Transverse colon (tissue), 4 donors: ENCODE measurements at regions not wholly inside any gene's neighbourhood (a gene's known extent, or its start where the extent isn't known, plus 50 kb on each side); places are given as distances from the start of the nearest gene placed in this dataset.

Source experiments
- DNase-seq: peaks from one replicate; pipeline ENCODE4 v3.0.0-alpha.2; 2019
- H3K27ac ChIP-seq, 4 donors: fragments of 200-600 bp; sonication (generic); 2 replicates each; pipeline ENCODE4 v1.5.1; 2016 to 2018; ENCODE audit warnings: inconsistent platforms in 4 of 4
- H3K27me3 ChIP-seq: fragments of 200-600 bp; sonication (generic); 2 replicates; pipeline ENCODE4 v1.5.1; 2017; ENCODE audit warnings: inconsistent platforms
- H3K36me3 ChIP-seq, 4 donors: fragments of 200-600 bp; sonication (generic); 2 replicates each; pipeline ENCODE4 v1.5.1; 2017 to 2019; ENCODE audit warnings: inconsistent platforms in 4 of 4
- H3K4me1 ChIP-seq, 4 donors: fragments of 200-600 bp; sonication (generic); 2 replicates each; pipeline ENCODE4 v1.5.1; 2017 to 2020; ENCODE audit warnings: inconsistent platforms in 4 of 4
- H3K4me3 ChIP-seq, 4 donors: fragments of 200-600 bp; sonication (generic); 1 replicate in 1 of 4; 2 replicates in 3 of 4; pipeline versions ENCODE4 v1.5.1 to v1.6.1; 2017 to 2019; ENCODE audit warnings: inconsistent platforms in 4 of 4
- H3K9me3 ChIP-seq, 2 donors: fragments of 200-600 bp; sonication (generic); 2 replicates each; pipeline ENCODE4 v1.5.1; 2017 to 2019; ENCODE audit warnings: inconsistent platforms in 2 of 2
- CTCF ChIP-seq, 5 experiments: fragments of 200-600 bp in 3 of 5; fragments of 450-650 bp in 2 of 5; sonication (generic) in 3 of 5; IDR thresholded peaks; 1 replicate in 2 of 5; 2 replicates in 3 of 5; pipeline ENCODE4 v1.5.1; 2016 to 2017; ENCODE audit warnings: antibody characterized with exemption in 5 of 5, inconsistent platforms in 3 of 5, mild to moderate bottlenecking in 2 of 5, moderate library complexity in 1 of 5
- EP300 ChIP-seq: sonication (generic); formaldehyde crosslinking; IDR thresholded peaks from one replicate; pipeline ENCODE4 v1.6.1; 2017; ENCODE audit warnings: antibody characterized with exemption, low read depth
- POLR2A ChIP-seq: fragments of 450-650 bp; IDR thresholded peaks from one replicate; pipeline ENCODE4 v1.6.1; 2016; ENCODE audit warnings: antibody characterized with exemption, mild to moderate bottlenecking, moderate library complexity
- POLR2AphosphoS5 ChIP-seq, 3 donors: sonication (generic); formaldehyde crosslinking; IDR thresholded peaks; one replicate each; pipeline ENCODE4 v1.6.1; 2016; ENCODE audit warnings: antibody characterized with exemption in 3 of 3
- WGBS, 2 donors: methylation state at CpG; one replicate each; pipeline ENCODE4 v1.1.5; 2018; ENCODE audit warnings: low coverage in 1 of 2; 5-methylcytosine and 5-hydroxymethylcytosine counted together
- in situ Hi-C, 4 donors: fragments of 200-750 bp; cut with MboI; loops; one replicate each; pipeline versions ENCODE4 v1.15.0 to v1.15.1; 2017; ENCODE audit warnings: low sequenced_read_pairs in 3 of 4, low pct_ligation_motif_present in 1 of 4, low pct_unique_long_range_greater_than_20kb in 1 of 4
- intact Hi-C: fragments of 100-400 bp; cut with DNase I; formaldehyde crosslinking; loops from one replicate; pipeline ENCODE4 v1.15.1; 2023; ENCODE audit warnings: low total_unique reads

- no peak for DNase-seq
- in situ Hi-C loops (no loop called here), intact Hi-C loops (no loop called here)
- no peaks in the 10 kb centered on the region for H3K36me3 ChIP-seq
- H3K9me3 ChIP-seq: no peaks in the 10 kb centered on the region
- H3K27me3 ChIP-seq: no peaks in the 10 kb centered on the region
- TF ChIP-seq CTCF (IDR thresholded peaks at IDR 0.05) (no peak), EP300 (no peak), POLR2A (no peak), POLR2AphosphoS5 (IDR thresholded peaks at IDR 0.05) (no peak)
- H3K4me1 ChIP-seq: no peaks in the 10 kb centered on the region
- H3K4me3 ChIP-seq: no peak overlapping the region
- 84 to 100% methylated on average over 2 to 3 of the region's 3 CpGs for WGBS, 2 donors
- H3K27ac ChIP-seq: no peak overlapping the region
These were observed 1061.4 kb downstream of the OTOL1 start for GRCh38 chr3:162558016-162558415.

GRCh38 chr3:162568706-162569105 is 1072.1 kb downstream of the OTOL1 start:
- DNase-seq: no peak
- in situ Hi-C loops: no loop called here
- Histone ChIP-seq H3K4me1 (peaks cover 0 to 7% (median 4%) of the 10 kb centered on the region in 4 donors), H3K4me3 (no peak overlapping the region), H3K27me3 (no peaks in the 10 kb centered on the region), H3K9me3 (no peaks in the 10 kb centered on the region), H3K36me3 (no peaks in the 10 kb centered on the region), H3K27ac (no peak overlapping the region)
- WGBS, 2 donors: 66 to 67% methylated on average over 2 of the region's 2 CpGs
- intact Hi-C loops: no loop called here
- no peak for TF ChIP-seq EP300
- TF ChIP-seq POLR2AphosphoS5 (IDR thresholded peaks at IDR 0.05): no peak
- no peak for TF ChIP-seq CTCF (IDR thresholded peaks at IDR 0.05)
- TF ChIP-seq POLR2A: no peak

GRCh38 chr3:162569314-162569713 is 1072.7 kb downstream of the OTOL1 start:
- peaks cover 0 to 7% (median 4%) of the 10 kb centered on the region in 4 donors for H3K4me1 ChIP-seq
- TF ChIP-seq POLR2AphosphoS5 (IDR thresholded peaks at IDR 0.05) (peak in 1 of 3 donors; percentile 15), POLR2A (no peak)
- no peak overlapping the region for H3K4me3 ChIP-seq
- intact Hi-C loops (no loop called here), in situ Hi-C loops (no loop called here)
- DNase-seq: no peak
- 13 to 27% methylated on average over 2 to 3 of the region's 3 CpGs for WGBS, 2 donors
- H3K9me3 ChIP-seq: no peaks in the 10 kb centered on the region
- H3K27me3 ChIP-seq: no peaks in the 10 kb centered on the region
- no peaks in the 10 kb centered on the region for H3K36me3 ChIP-seq
- peak overlapping the region in 1 of 4 donors; percentile 15 for H3K27ac ChIP-seq

GRCh38 chr3:162584986-162585385 is 1088.4 kb downstream of the OTOL1 start:
- no peak for DNase-seq
- TF ChIP-seq POLR2AphosphoS5 (IDR thresholded peaks at IDR 0.05) (no peak), POLR2A (no peak), EP300 (no peak), CTCF (IDR thresholded peaks at IDR 0.05) (no peak)
- Histone ChIP-seq H3K4me1 (no peaks in the 10 kb centered on the region), H3K4me3 (no peak overlapping the region), H3K27me3 (no peaks in the 10 kb centered on the region), H3K36me3 (no peaks in the 10 kb centered on the region), H3K9me3 (no peaks in the 10 kb centered on the region), H3K27ac (no peak overlapping the region)
- in situ Hi-C loops (no loop called here), intact Hi-C loops (no loop called here)

- in situ Hi-C loops: no loop called here
- intact Hi-C loops: no loop called here
- 51 to 68% methylated on average over 3 to 4 of the region's 4 CpGs for WGBS, 2 donors
These were observed 1090.0 kb downstream of the OTOL1 start for GRCh38 chr3:162586591-162586990.

More at GRCh38 chr3:162586591-162586990, 1090.0 kb downstream of the OTOL1 start:
- H3K4me3 ChIP-seq: no peak overlapping the region
- H3K27ac ChIP-seq: no peak overlapping the region
- TF ChIP-seq POLR2AphosphoS5 (IDR thresholded peaks at IDR 0.05) (no peak), CTCF (IDR thresholded peaks at IDR 0.05) (no peak)
- H3K27me3 ChIP-seq: no peaks in the 10 kb centered on the region
- H3K4me1 ChIP-seq: no peaks in the 10 kb centered on the region
- no peaks in the 10 kb centered on the region for H3K36me3 ChIP-seq
- DNase-seq: no peak
- H3K9me3 ChIP-seq: no peaks in the 10 kb centered on the region
